GM23338 (cell line): ENCODE measurements at regions not wholly inside any gene's neighbourhood (a gene's known extent, or its start where the extent isn't known, plus 50 kb on each side); places are given as distances from the start of the nearest gene placed in this dataset.
A peak's percentile ranks its signal among the peaks of the same experiment; 100 is the strongest.

ENCODE experiments used
- ATAC-seq: fragments of 200-7000 bp; cut with Tn5 transposase; 3 replicates; pipeline ENCODE4 v1.9.1; 2020
- DNase-seq: peaks from one replicate; pipeline ENCODE4 v3.0.0-alpha.2; 2015; ENCODE audit warnings: low spot score
- H2AFZ ChIP-seq: fragments of 200-600 bp; sonication (generic); 2 replicates; pipeline ENCODE4 v1.8.0; 2016; ENCODE audit warnings: antibody characterized with exemption, mild to moderate bottlenecking, moderate library complexity
- H3F3A ChIP-seq: fragments of 200-600 bp; sonication (generic); replicated peaks from 2 replicates; pipeline ENCODE4 v1.8.0; 2017; ENCODE audit warnings: antibody characterized with exemption, mixed run types, low read depth
- H3K27ac ChIP-seq: fragments of 200-600 bp; sonication (generic); 2 replicates; pipeline ENCODE4 v1.6.1; 2016; ENCODE audit warnings: low read depth
- H3K27me3 ChIP-seq: fragments of 200-600 bp; sonication (generic); 2 replicates; pipeline ENCODE4 v1.8.0; 2016; ENCODE audit warnings: mild to moderate bottlenecking, mixed run types, moderate library complexity; ENCODE audit not compliant: insufficient read depth
- H3K36me3 ChIP-seq: fragments of 200-600 bp; sonication (generic); 2 replicates; pipeline ENCODE4 v1.8.0; 2016; ENCODE audit warnings: mild to moderate bottlenecking; ENCODE audit not compliant: insufficient read depth
- H3K4me1 ChIP-seq: fragments of 200-600 bp; sonication (generic); 2 replicates; pipeline ENCODE4 v1.8.0; 2016; ENCODE audit warnings: mild to moderate bottlenecking, moderate library complexity; ENCODE audit not compliant: insufficient read depth
- H3K4me2 ChIP-seq: fragments of 200-600 bp; sonication (generic); 2 replicates; pipeline ENCODE4 v1.7.1; 2017; ENCODE audit warnings: mixed run types
- H3K4me3 ChIP-seq: fragments of 200-600 bp; sonication (generic); 2 replicates; pipeline ENCODE4 v1.6.1; 2016; ENCODE audit warnings: mixed run types
- H3K79me2 ChIP-seq: fragments of 200-600 bp; sonication (generic); replicated peaks from 2 replicates; pipeline ENCODE4 v1.8.0; 2017; ENCODE audit warnings: mild to moderate bottlenecking; ENCODE audit not compliant: insufficient read depth
- H3K9me2 ChIP-seq: fragments of 200-600 bp; sonication (generic); 2 replicates; pipeline ENCODE4 v1.8.0; 2017; ENCODE audit not compliant: insufficient read depth
- H4K20me1 ChIP-seq: fragments of 200-600 bp; sonication (generic); replicated peaks from 2 replicates; pipeline ENCODE4 v1.8.0; 2017; ENCODE audit warnings: mild to moderate bottlenecking; ENCODE audit not compliant: insufficient read depth
- H3K27ac Mint-ChIP-seq: 2 replicates; pipeline ENCODE4 v1.8.0; 2020; ENCODE audit warnings: inconsistent platforms, mild to moderate bottlenecking, moderate library complexity, mixed read lengths
- H3K27me3 Mint-ChIP-seq: 3 replicates; pipeline ENCODE4 v1.8.0; 2022; ENCODE audit warnings: low read depth, mild to moderate bottlenecking, moderate library complexity, mixed read lengths, inconsistent platforms; ENCODE audit not compliant: insufficient read depth, poor library complexity
- H3K36me3 Mint-ChIP-seq: 3 replicates; pipeline ENCODE4 v1.8.0; 2021; ENCODE audit warnings: low read depth, mild to moderate bottlenecking, inconsistent platforms, moderate library complexity, mixed read lengths
- H3K4me1 Mint-ChIP-seq: 3 replicates; pipeline ENCODE4 v1.8.0; 2020; ENCODE audit warnings: mild to moderate bottlenecking, inconsistent platforms, mixed read lengths
- H3K4me3 Mint-ChIP-seq: 3 replicates; pipeline ENCODE4 v1.8.0; 2021; ENCODE audit warnings: moderate library complexity, mild to moderate bottlenecking, inconsistent platforms, mixed read lengths
- H3K9me3 Mint-ChIP-seq: 3 replicates; pipeline ENCODE4 v1.8.0; 2020; ENCODE audit warnings: moderate library complexity, mild to moderate bottlenecking, inconsistent platforms, mixed read lengths
- CREB1 ChIP-seq: fragments of 250-450 bp; sonication (Bioruptor Pico); IDR thresholded peaks from 2 replicates; pipeline ENCODE4 v1.5.0; 2020; ENCODE audit warnings: low read depth, mild to moderate bottlenecking, moderate library complexity
- EZH2 ChIP-seq: fragments of 200-600 bp; sonication (generic); IDR thresholded peaks from one replicate; pipeline ENCODE4 v1.8.0; 2017; ENCODE audit warnings: antibody characterized with exemption, mild to moderate bottlenecking, low read depth; ENCODE audit not compliant: unreplicated experiment
- EZH2phosphoT487 ChIP-seq: fragments of 200-600 bp; sonication (generic); IDR thresholded peaks from one replicate; pipeline ENCODE4 v1.8.1; 2018; ENCODE audit warnings: antibody characterized with exemption; ENCODE audit not compliant: unreplicated experiment
- JUNB ChIP-seq: IDR thresholded peaks from one replicate; pipeline ENCODE4 v1.6.1; 2016; ENCODE audit warnings: antibody characterized with exemption; ENCODE audit not compliant: unreplicated experiment
- NANOG ChIP-seq: IDR thresholded peaks from 2 replicates; pipeline ENCODE4 v1.6.1; 2016; ENCODE audit warnings: antibody characterized with exemption, borderline replicate concordance
- POLR2AphosphoS5 ChIP-seq: IDR thresholded peaks from 2 replicates; pipeline ENCODE4 v1.6.1; 2016; ENCODE audit warnings: antibody characterized with exemption, low read depth
- REST ChIP-seq: IDR thresholded peaks from one replicate; pipeline ENCODE4 v1.6.1; 2018; ENCODE audit warnings: antibody characterized with exemption; ENCODE audit not compliant: unreplicated experiment
- STAT1 ChIP-seq: IDR thresholded peaks from one replicate; pipeline ENCODE4 v1.6.1; 2016; ENCODE audit warnings: antibody characterized with exemption; ENCODE audit not compliant: unreplicated experiment
- ZNF114 ChIP-seq: fragments of 250-450 bp; sonication (Bioruptor Pico); IDR thresholded peaks from 2 replicates; pipeline ENCODE4 v1.5.0; 2020; ENCODE audit warnings: mild to moderate bottlenecking, moderate library complexity
- ZNF331 ChIP-seq: fragments of 250-450 bp; sonication (Bioruptor Pico); IDR thresholded peaks from 2 replicates; pipeline ENCODE4 v1.5.0; 2020; ENCODE audit warnings: low read depth, mild to moderate bottlenecking, moderate library complexity
- TF ChIP-seq, protein P1 (sequence below), 2 experiments: fragments of 200-600 bp in 1 of 2; sonication (generic) in 1 of 2; conservative IDR thresholded peaks; 2 replicates each; pipeline versions ENCODE4 v1.5.1 to v1.6.1; 2016 to 2017; ENCODE audit warnings: antibody characterized with exemption in 2 of 2, low read depth in 2 of 2, mild to moderate bottlenecking in 2 of 2, moderate library complexity in 1 of 2
- TF ChIP-seq, protein P2 (sequence below): fragments of 250-450 bp; sonication (Bioruptor Pico); IDR thresholded peaks from 2 replicates; pipeline ENCODE4 v1.5.0; 2020; ENCODE audit warnings: mild to moderate bottlenecking, moderate library complexity
- TF ChIP-seq, protein P3 (sequence below): IDR thresholded peaks from 2 replicates; pipeline ENCODE4 v1.6.1; 2016; ENCODE audit warnings: antibody characterized with exemption

GRCh38 chr4:127012549-127012948 is 620.2 kb upstream of the INTU start:
- Histone ChIP-seq H3K27me3 (no peaks in the 10 kb centered on the region), H3K9me2 (no peaks in the 10 kb centered on the region), H3K4me3 (no peak overlapping the region), H4K20me1 (no peaks in the 10 kb centered on the region), H3K36me3 (no peaks in the 10 kb centered on the region), H3F3A (no peaks in the 10 kb centered on the region), H3K4me2 (no peak overlapping the region), H2AFZ (peak overlapping the region; percentile 5; the same call in 1 of the 2 replicates), H3K79me2 (no peaks in the 10 kb centered on the region), H3K4me1 (peaks cover 16% of the 10 kb centered on the region), H3K27ac (no peak overlapping the region)
- no peak for DNase-seq
- ATAC-seq: no peak
- H3K27ac Mint-ChIP-seq: no peak overlapping the region
- H3K27me3 Mint-ChIP-seq: no peaks in the 10 kb centered on the region
- H3K4me3 Mint-ChIP-seq: no peak overlapping the region
- no peaks in the 10 kb centered on the region for H3K9me3 Mint-ChIP-seq
- H3K4me1 Mint-ChIP-seq: peaks cover 12% of the 10 kb centered on the region
- no peak for TF ChIP-seq STAT1
- no peak for TF ChIP-seq POLR2AphosphoS5
- TF ChIP-seq, protein P1, sequence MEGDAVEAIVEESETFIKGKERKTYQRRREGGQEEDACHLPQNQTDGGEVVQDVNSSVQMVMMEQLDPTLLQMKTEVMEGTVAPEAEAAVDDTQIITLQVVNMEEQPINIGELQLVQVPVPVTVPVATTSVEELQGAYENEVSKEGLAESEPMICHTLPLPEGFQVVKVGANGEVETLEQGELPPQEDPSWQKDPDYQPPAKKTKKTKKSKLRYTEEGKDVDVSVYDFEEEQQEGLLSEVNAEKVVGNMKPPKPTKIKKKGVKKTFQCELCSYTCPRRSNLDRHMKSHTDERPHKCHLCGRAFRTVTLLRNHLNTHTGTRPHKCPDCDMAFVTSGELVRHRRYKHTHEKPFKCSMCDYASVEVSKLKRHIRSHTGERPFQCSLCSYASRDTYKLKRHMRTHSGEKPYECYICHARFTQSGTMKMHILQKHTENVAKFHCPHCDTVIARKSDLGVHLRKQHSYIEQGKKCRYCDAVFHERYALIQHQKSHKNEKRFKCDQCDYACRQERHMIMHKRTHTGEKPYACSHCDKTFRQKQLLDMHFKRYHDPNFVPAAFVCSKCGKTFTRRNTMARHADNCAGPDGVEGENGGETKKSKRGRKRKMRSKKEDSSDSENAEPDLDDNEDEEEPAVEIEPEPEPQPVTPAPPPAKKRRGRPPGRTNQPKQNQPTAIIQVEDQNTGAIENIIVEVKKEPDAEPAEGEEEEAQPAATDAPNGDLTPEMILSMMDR (conservative IDR thresholded peaks at IDR 0.05; ENCODE audit: low read depth in 2 of 2): no peak
- TF ChIP-seq EZH2phosphoT487: no peak
- no peak for TF ChIP-seq NANOG
- TF ChIP-seq, protein P2, sequence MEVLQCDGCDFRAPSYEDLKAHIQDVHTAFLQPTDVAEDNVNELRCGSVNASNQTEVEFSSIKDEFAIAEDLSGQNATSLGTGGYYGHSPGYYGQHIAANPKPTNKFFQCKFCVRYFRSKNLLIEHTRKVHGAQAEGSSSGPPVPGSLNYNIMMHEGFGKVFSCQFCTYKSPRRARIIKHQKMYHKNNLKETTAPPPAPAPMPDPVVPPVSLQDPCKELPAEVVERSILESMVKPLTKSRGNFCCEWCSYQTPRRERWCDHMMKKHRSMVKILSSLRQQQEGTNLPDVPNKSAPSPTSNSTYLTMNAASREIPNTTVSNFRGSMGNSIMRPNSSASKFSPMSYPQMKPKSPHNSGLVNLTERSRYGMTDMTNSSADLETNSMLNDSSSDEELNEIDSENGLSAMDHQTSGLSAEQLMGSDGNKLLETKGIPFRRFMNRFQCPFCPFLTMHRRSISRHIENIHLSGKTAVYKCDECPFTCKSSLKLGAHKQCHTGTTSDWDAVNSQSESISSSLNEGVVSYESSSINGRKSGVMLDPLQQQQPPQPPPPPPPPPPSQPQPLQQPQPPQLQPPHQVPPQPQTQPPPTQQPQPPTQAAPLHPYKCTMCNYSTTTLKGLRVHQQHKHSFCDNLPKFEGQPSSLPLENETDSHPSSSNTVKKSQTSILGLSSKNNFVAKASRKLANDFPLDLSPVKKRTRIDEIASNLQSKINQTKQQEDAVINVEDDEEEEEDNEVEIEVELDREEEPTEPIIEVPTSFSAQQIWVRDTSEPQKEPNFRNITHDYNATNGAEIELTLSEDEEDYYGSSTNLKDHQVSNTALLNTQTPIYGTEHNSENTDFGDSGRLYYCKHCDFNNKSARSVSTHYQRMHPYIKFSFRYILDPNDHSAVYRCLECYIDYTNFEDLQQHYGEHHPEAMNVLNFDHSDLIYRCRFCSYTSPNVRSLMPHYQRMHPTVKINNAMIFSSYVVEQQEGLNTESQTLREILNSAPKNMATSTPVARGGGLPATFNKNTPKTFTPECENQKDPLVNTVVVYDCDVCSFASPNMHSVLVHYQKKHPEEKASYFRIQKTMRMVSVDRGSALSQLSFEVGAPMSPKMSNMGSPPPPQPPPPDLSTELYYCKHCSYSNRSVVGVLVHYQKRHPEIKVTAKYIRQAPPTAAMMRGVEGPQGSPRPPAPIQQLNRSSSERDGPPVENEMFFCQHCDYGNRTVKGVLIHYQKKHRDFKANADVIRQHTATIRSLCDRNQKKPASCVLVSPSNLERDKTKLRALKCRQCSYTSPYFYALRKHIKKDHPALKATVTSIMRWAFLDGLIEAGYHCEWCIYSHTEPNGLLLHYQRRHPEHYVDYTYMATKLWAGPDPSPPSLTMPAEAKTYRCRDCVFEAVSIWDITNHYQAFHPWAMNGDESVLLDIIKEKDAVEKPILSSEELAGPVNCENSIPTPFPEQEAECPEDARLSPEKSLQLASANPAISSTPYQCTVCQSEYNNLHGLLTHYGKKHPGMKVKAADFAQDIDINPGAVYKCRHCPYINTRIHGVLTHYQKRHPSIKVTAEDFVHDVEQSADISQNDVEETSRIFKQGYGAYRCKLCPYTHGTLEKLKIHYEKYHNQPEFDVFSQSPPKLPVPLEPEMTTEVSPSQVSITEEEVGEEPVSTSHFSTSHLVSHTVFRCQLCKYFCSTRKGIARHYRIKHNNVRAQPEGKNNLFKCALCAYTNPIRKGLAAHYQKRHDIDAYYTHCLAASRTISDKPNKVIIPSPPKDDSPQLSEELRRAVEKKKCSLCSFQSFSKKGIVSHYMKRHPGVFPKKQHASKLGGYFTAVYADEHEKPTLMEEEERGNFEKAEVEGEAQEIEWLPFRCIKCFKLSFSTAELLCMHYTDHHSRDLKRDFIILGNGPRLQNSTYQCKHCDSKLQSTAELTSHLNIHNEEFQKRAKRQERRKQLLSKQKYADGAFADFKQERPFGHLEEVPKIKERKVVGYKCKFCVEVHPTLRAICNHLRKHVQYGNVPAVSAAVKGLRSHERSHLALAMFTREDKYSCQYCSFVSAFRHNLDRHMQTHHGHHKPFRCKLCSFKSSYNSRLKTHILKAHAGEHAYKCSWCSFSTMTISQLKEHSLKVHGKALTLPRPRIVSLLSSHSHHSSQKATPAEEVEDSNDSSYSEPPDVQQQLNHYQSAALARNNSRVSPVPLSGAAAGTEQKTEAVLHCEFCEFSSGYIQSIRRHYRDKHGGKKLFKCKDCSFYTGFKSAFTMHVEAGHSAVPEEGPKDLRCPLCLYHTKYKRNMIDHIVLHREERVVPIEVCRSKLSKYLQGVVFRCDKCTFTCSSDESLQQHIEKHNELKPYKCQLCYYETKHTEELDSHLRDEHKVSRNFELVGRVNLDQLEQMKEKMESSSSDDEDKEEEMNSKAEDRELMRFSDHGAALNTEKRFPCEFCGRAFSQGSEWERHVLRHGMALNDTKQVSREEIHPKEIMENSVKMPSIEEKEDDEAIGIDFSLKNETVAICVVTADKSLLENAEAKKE (CRISPR knock-in tag): no peak
- TF ChIP-seq REST: no peak
- no peak for TF ChIP-seq EZH2
- TF ChIP-seq ZNF114 (CRISPR knock-in tag): no peak
- no peak for TF ChIP-seq ZNF331 (CRISPR knock-in tag)
- no peak for TF ChIP-seq JUNB
- TF ChIP-seq CREB1 (CRISPR knock-in tag): no peak
- TF ChIP-seq, protein P3, sequence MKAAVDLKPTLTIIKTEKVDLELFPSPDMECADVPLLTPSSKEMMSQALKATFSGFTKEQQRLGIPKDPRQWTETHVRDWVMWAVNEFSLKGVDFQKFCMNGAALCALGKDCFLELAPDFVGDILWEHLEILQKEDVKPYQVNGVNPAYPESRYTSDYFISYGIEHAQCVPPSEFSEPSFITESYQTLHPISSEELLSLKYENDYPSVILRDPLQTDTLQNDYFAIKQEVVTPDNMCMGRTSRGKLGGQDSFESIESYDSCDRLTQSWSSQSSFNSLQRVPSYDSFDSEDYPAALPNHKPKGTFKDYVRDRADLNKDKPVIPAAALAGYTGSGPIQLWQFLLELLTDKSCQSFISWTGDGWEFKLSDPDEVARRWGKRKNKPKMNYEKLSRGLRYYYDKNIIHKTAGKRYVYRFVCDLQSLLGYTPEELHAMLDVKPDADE: no peak
- H3K36me3 Mint-ChIP-seq: no peaks in the 10 kb centered on the region
